ENCODE measurements at regions not wholly inside any gene's neighbourhood (a gene's known extent, or its start where the extent isn't known, plus 50 kb on each side); places are given as distances from the start of the nearest gene placed in this dataset.

GRCh38 chr6:90780778-90781177 lies 193.9 kb upstream of the MAP3K7 start:
- no peak for DNase-seq (ENCODE audit: low spot score)
- no peak for TF ChIP-seq CTCF (IDR thresholded peaks at IDR 0.05; ENCODE audit: extremely low read depth, missing control alignments)

- no peak for DNase-seq (ENCODE audit: low spot score)
- TF ChIP-seq CTCF (IDR thresholded peaks at IDR 0.05; ENCODE audit: extremely low read depth, missing control alignments) = no peak
These were observed 193.3 kb upstream of the MAP3K7 start for GRCh38 chr6:90780141-90780540.

- no peak for TF ChIP-seq CTCF (IDR thresholded peaks at IDR 0.05; ENCODE audit: extremely low read depth, missing control alignments)
These were observed 191.7 kb upstream of the MAP3K7 start for GRCh38 chr6:90778417-90779203.

GRCh38 chr6:90770778-90771177 lies 183.9 kb upstream of the MAP3K7 start:
- no peak for DNase-seq (ENCODE audit: low spot score)
- TF ChIP-seq CTCF (IDR thresholded peaks at IDR 0.05; ENCODE audit: extremely low read depth, missing control alignments) = no peak

More at GRCh38 chr6:90778417-90779203, 191.7 kb upstream of the MAP3K7 start:
- no peak for DNase-seq (ENCODE audit: low spot score)

- DNase-seq (ENCODE audit: low spot score) = no peak
- no peak for TF ChIP-seq CTCF (IDR thresholded peaks at IDR 0.05; ENCODE audit: extremely low read depth, missing control alignments)
These were observed 179.0 kb upstream of the MAP3K7 start for GRCh38 chr6:90765895-90766294.

GRCh38 chr6:90765491-90765890 lies 178.6 kb upstream of the MAP3K7 start:
- TF ChIP-seq CTCF (IDR thresholded peaks at IDR 0.05; ENCODE audit: extremely low read depth, missing control alignments) = no peak
- DNase-seq (ENCODE audit: low spot score) = no peak

- DNase-seq (ENCODE audit: low spot score) = no peak
- no peak for TF ChIP-seq CTCF (IDR thresholded peaks at IDR 0.05; ENCODE audit: extremely low read depth, missing control alignments)
These were observed 177.1 kb upstream of the MAP3K7 start for GRCh38 chr6:90764001-90764400.

Measured in GM20000 (cell line).